ENCODE measurements at regions not wholly inside any gene's neighbourhood (a gene's known extent, or its start where the extent isn't known, plus 50 kb on each side); places are given as distances from the start of the nearest gene placed in this dataset.
"Not testable (repeated sequence)": the region's sequence is repeated elsewhere in the genome, so short reads cannot be mapped to it uniquely, and the experiment has no call there.

DNA sequence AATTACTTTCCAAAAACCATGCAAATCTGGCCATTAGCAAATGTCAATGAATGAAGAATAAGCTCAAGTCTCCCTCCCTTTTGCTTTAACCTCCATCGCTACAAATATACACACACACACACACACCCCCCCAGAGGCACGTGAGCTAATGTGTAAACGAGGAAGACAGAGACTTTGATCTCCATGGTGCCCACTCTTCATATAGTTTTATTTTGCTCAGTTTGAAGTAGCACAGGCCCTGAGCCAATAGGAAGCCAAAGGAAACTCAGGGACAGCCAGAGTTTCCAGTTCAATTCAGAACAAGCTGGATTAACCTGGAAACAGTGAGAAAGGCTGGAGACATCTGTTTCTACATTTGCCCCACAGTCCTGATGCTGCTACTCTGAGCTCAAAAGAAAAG is 248.4 kb upstream of the MEIS1 start:
- Histone ChIP-seq H3K4ac (ENCODE audit: low read depth, low read length) (no peak overlapping the region), H3K18ac (ENCODE audit: low read length) (no peak overlapping the region), H3K79me2 (ENCODE audit: control insufficient read depth, insufficient read depth, low read length, poor library complexity) (no peaks in the 10 kb centered on the region), H3K4me1 (ENCODE audit: control insufficient read depth in 1 of 2, insufficient read depth in 2 of 2, low read length in 2 of 2) (no peaks in the 10 kb centered on the region), H2BK12ac (ENCODE audit: low read length) (no peak overlapping the region), H4K91ac (ENCODE audit: low read depth, low read length) (no peak overlapping the region), H2BK120ac (ENCODE audit: insufficient read depth, low read length, poor library complexity) (no peak overlapping the region), H3K14ac (ENCODE audit: low read length) (no peak overlapping the region), H2BK5ac (ENCODE audit: low read depth, low read length, poor library complexity) (no peak overlapping the region), H3K4me3 (ENCODE audit: low read depth, low read length) (no peak overlapping the region), H3K79me1 (ENCODE audit: low read length) (no peaks in the 10 kb centered on the region), H4K12ac (ENCODE audit: low read depth, low read length) (no peak overlapping the region), H3K27me3 (ENCODE audit: insufficient read depth, low read length) (no peaks in the 10 kb centered on the region), H3K27ac (ENCODE audit: low read depth, low read length) (no peak overlapping the region), H2AFZ (ENCODE audit: insufficient read depth, low read length, poor library complexity) (no peak overlapping the region), H3K36me3 (ENCODE audit: control insufficient read depth in 1 of 2, insufficient read depth in 2 of 2, low read length in 2 of 2) (no peaks in the 10 kb centered on the region), H3K9me3 (ENCODE audit: insufficient read depth, low read depth, low read length) (no peaks in the 10 kb centered on the region), H3K4me2 (ENCODE audit: low read length) (no peak overlapping the region), H3K23ac (ENCODE audit: low read length) (no peak overlapping the region), H2AK5ac (ENCODE audit: low read length) (no peak overlapping the region), H3K9ac (ENCODE audit: low read length) (no peak overlapping the region), H4K8ac (ENCODE audit: low read depth, low read length) (no peak overlapping the region)
- no peak for DNase-seq
- WGBS (ENCODE audit: extremely low coverage, insufficient coverage, insufficient read length): no CpG with 5 or more reads among the region's 3 CpGs

DNA sequence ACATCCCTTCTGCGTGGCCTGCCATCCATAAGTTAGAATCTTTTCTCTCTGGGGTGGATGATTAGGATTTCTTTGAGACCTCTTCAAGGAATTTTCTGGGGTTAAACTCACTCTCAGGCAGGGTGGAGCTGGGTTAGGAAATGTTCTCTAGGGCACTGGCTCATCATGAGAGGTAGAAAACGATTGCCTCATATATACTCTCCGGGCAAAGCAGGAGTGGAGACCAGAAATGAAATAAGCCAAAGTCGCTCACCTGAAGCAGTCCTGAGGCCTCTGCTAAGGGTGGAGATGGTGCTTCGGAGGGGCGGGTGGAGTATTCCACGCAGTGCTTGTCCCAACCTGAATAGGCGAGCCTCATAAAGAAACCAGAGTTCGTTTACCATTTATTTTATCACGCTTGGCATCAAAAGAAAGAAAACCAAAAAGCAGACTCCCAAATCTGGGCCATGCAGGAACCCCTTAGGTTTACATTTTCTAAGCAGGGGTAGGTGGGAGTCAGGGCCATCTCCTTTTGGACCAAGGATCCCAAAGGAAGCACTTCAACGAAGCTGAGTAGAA is 249.3 kb upstream of the MEIS1 start:
- no peak overlapping the region for H4K8ac ChIP-seq (ENCODE audit: low read depth, low read length)
- no peak overlapping the region for H3K4me3 ChIP-seq (ENCODE audit: low read depth, low read length)
- no peaks in the 10 kb centered on the region for H3K27me3 ChIP-seq (ENCODE audit: insufficient read depth, low read length)
- no peak overlapping the region for H3K9ac ChIP-seq (ENCODE audit: low read length)
- no peaks in the 10 kb centered on the region for H3K79me1 ChIP-seq (ENCODE audit: low read length)
- no peak overlapping the region for H2BK5ac ChIP-seq (ENCODE audit: low read depth, low read length, poor library complexity)
- no peaks in the 10 kb centered on the region for H3K79me2 ChIP-seq (ENCODE audit: control insufficient read depth, insufficient read depth, low read length, poor library complexity)
- H3K36me3 ChIP-seq (ENCODE audit: control insufficient read depth in 1 of 2, insufficient read depth in 2 of 2, low read length in 2 of 2): no peaks in the 10 kb centered on the region
- H4K12ac ChIP-seq (ENCODE audit: low read depth, low read length): no peak overlapping the region
- H3K4me1 ChIP-seq (ENCODE audit: control insufficient read depth in 1 of 2, insufficient read depth in 2 of 2, low read length in 2 of 2): no peaks in the 10 kb centered on the region
- no peak overlapping the region for H3K27ac ChIP-seq (ENCODE audit: low read depth, low read length)
- no peak overlapping the region for H2AK5ac ChIP-seq (ENCODE audit: low read length)
- no peak overlapping the region for H3K23ac ChIP-seq (ENCODE audit: low read length)
- no peak overlapping the region for H2AFZ ChIP-seq (ENCODE audit: insufficient read depth, low read length, poor library complexity)
- no peak overlapping the region for H3K18ac ChIP-seq (ENCODE audit: low read length)
- no peak overlapping the region for H3K14ac ChIP-seq (ENCODE audit: low read length)
- H3K9me3 ChIP-seq (ENCODE audit: insufficient read depth, low read depth, low read length): no peaks in the 10 kb centered on the region
- DNase-seq: no peak
- H4K91ac ChIP-seq (ENCODE audit: low read depth, low read length): no peak overlapping the region
- H2BK12ac ChIP-seq (ENCODE audit: low read length): no peak overlapping the region
- no CpG with 5 or more reads among the region's 11 CpGs for WGBS (ENCODE audit: extremely low coverage, insufficient coverage, insufficient read length)
- no peak overlapping the region for H3K4me2 ChIP-seq (ENCODE audit: low read length)
- H3K4ac ChIP-seq (ENCODE audit: low read depth, low read length): no peak overlapping the region
- H2BK120ac ChIP-seq (ENCODE audit: insufficient read depth, low read length, poor library complexity): no peak overlapping the region

DNA sequence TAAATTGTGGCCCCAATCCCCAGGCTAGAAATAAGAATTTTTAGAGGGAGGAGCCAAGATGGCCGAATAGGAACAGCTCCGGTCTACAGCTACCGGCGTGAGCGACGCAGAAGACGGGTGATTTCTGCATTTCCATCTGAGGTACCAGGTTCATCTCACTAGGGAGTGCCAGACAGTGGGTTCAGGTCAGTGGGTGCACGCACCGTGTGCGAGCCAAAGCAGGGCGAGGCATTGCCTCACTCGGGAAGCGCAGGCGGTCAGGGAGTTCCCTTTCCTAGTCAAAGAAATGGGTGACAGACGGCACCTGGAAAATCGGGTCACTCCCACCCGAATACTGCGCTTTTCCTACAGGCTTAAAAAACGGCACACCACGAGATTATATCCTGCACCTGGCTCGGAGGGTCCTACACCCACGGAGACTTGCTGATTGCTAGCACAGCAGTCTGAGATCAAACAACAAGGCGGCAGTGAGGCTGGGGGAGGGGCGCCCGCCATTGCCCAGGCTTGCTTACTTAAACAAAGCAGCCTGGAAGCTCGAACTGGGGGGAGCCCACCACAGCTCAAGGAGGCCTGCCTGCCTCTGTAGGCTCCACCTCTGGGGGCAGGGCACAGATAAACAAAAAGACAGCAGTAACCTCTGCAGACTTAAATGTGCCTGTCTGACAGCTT is 257.7 kb upstream of the MEIS1 start:
- H3K36me3 ChIP-seq (ENCODE audit: control insufficient read depth in 1 of 2, insufficient read depth in 2 of 2, low read length in 2 of 2); H3K4me1 ChIP-seq (ENCODE audit: control insufficient read depth in 1 of 2, insufficient read depth in 2 of 2, low read length in 2 of 2); H4K91ac ChIP-seq (ENCODE audit: low read depth, low read length); H2AFZ ChIP-seq (ENCODE audit: insufficient read depth, low read length, poor library complexity); H4K8ac ChIP-seq (ENCODE audit: low read depth, low read length); H3K27me3 ChIP-seq (ENCODE audit: insufficient read depth, low read length); DNase-seq; H3K79me1 ChIP-seq (ENCODE audit: low read length); H2AK5ac ChIP-seq (ENCODE audit: low read length); H3K18ac ChIP-seq (ENCODE audit: low read length); H4K12ac ChIP-seq (ENCODE audit: low read depth, low read length); H3K14ac ChIP-seq (ENCODE audit: low read length); H3K4ac ChIP-seq (ENCODE audit: low read depth, low read length); H3K27ac ChIP-seq (ENCODE audit: low read depth, low read length); H3K9ac ChIP-seq (ENCODE audit: low read length); H3K4me2 ChIP-seq (ENCODE audit: low read length); H2BK120ac ChIP-seq (ENCODE audit: insufficient read depth, low read length, poor library complexity); H3K23ac ChIP-seq (ENCODE audit: low read length); H3K79me2 ChIP-seq (ENCODE audit: control insufficient read depth, insufficient read depth, low read length, poor library complexity); H3K4me3 ChIP-seq (ENCODE audit: low read depth, low read length); H2BK12ac ChIP-seq (ENCODE audit: low read length); H3K9me3 ChIP-seq (ENCODE audit: insufficient read depth, low read depth, low read length); H2BK5ac ChIP-seq (ENCODE audit: low read depth, low read length, poor library complexity): not testable (repeated sequence)
- WGBS (ENCODE audit: extremely low coverage, insufficient coverage, insufficient read length): no CpG with 5 or more reads among the region's 26 CpGs

- Histone ChIP-seq H3K4me3 (ENCODE audit: low read depth, low read length) (no peak overlapping the region), H3K14ac (ENCODE audit: low read length) (no peak overlapping the region), H4K12ac (ENCODE audit: low read depth, low read length) (no peak overlapping the region), H2AK5ac (ENCODE audit: low read length) (no peak overlapping the region), H3K9ac (ENCODE audit: low read length) (no peak overlapping the region), H3K36me3 (ENCODE audit: control insufficient read depth in 1 of 2, insufficient read depth in 2 of 2, low read length in 2 of 2) (no peaks in the 10 kb centered on the region), H2BK5ac (ENCODE audit: low read depth, low read length, poor library complexity) (no peak overlapping the region), H3K27me3 (ENCODE audit: insufficient read depth, low read length) (no peaks in the 10 kb centered on the region), H4K91ac (ENCODE audit: low read depth, low read length) (no peak overlapping the region), H3K9me3 (ENCODE audit: insufficient read depth, low read depth, low read length) (no peaks in the 10 kb centered on the region), H2BK12ac (ENCODE audit: low read length) (no peak overlapping the region), H3K4me1 (ENCODE audit: control insufficient read depth in 1 of 2, insufficient read depth in 2 of 2, low read length in 2 of 2) (no peaks in the 10 kb centered on the region), H3K4ac (ENCODE audit: low read depth, low read length) (no peak overlapping the region), H4K8ac (ENCODE audit: low read depth, low read length) (no peak overlapping the region), H3K79me1 (ENCODE audit: low read length) (no peaks in the 10 kb centered on the region), H3K23ac (ENCODE audit: low read length) (no peak overlapping the region), H3K4me2 (ENCODE audit: low read length) (no peak overlapping the region), H3K79me2 (ENCODE audit: control insufficient read depth, insufficient read depth, low read length, poor library complexity) (no peaks in the 10 kb centered on the region), H3K27ac (ENCODE audit: low read depth, low read length) (no peak overlapping the region), H2AFZ (ENCODE audit: insufficient read depth, low read length, poor library complexity) (no peak overlapping the region), H3K18ac (ENCODE audit: low read length) (no peak overlapping the region), H2BK120ac (ENCODE audit: insufficient read depth, low read length, poor library complexity) (no peak overlapping the region)
- DNase-seq: no peak
- no CpG with 5 or more reads among the region's 5 CpGs for WGBS (ENCODE audit: extremely low coverage, insufficient coverage, insufficient read length)
Observed at GRCh38 chr2:66174491-66174890, 260.4 kb upstream of the MEIS1 start.
